ACC112 (cell line): ENCODE measurements at regions not wholly inside any gene's neighbourhood (a gene's known extent, or its start where the extent isn't known, plus 50 kb on each side); places are given as distances from the start of the nearest gene placed in this dataset.
A peak's percentile ranks its signal among the peaks of the same experiment; 100 is the strongest.

ENCODE experiments used
- H2AFZ ChIP-seq: fragments of 200-600 bp; sonication (generic); one replicate; pipeline ENCODE4 v1.6.0; 2017; ENCODE audit warnings: antibody characterized with exemption, low read length; ENCODE audit not compliant: unreplicated experiment
- H3K27ac ChIP-seq: fragments of 200-600 bp; sonication (generic); 2 replicates; pipeline ENCODE4 v1.5.1; 2014; ENCODE audit warnings: low read depth, mild to moderate bottlenecking, antibody characterized with exemption, low read length, moderate library complexity
- H3K27me3 ChIP-seq: fragments of 200-600 bp; sonication (generic); 2 replicates; pipeline ENCODE4 v1.6.1; 2014; ENCODE audit warnings: mild to moderate bottlenecking, antibody characterized with exemption, low read length, moderate library complexity, mixed read lengths; ENCODE audit not compliant: insufficient read depth
- H3K36me3 ChIP-seq: fragments of 200-600 bp; sonication (generic); 2 replicates; pipeline ENCODE4 v1.6.1; 2016; ENCODE audit warnings: mild to moderate bottlenecking, antibody characterized with exemption, low read length, moderate library complexity, mixed read lengths; ENCODE audit not compliant: insufficient read depth
- H3K4me1 ChIP-seq: fragments of 200-600 bp; sonication (generic); one replicate; pipeline ENCODE4 v1.6.1; 2016; ENCODE audit warnings: low read length, mixed read lengths; ENCODE audit not compliant: insufficient read depth, unreplicated experiment, control insufficient read depth
- H3K4me3 ChIP-seq: fragments of 200-600 bp; sonication (generic); 2 replicates; pipeline ENCODE4 v1.5.1; 2014; ENCODE audit warnings: mild to moderate bottlenecking, low read depth, low read length
- H3K79me2 ChIP-seq: fragments of 200-600 bp; sonication (generic); one replicate; pipeline ENCODE4 v1.6.0; 2016; ENCODE audit warnings: low read length; ENCODE audit not compliant: control insufficient read depth, unreplicated experiment, insufficient read depth

DNA sequence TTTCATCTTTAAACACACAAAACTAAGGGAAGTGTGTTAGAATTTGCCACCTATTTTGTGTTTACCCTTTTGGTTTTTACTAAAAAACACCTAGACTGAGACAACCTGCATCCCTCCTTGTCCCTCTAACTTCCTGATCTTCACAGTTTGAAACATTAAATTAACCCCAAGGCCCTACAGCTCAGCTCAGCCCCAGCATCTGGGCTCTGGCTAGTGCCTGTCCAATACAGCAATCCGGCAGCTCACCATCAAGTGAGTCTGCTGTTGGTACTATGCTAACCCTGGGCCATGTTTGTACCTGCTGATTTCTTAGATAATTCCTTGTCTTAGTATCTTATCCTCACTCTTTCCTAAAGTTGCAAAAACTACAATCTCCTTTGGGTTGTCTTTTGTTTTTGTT, 162.4 kb downstream of the DSEL start:
- H3K4me1 ChIP-seq: no peaks in the 10 kb centered on the region
- no peaks in the 10 kb centered on the region for H3K79me2 ChIP-seq
- no peaks in the 10 kb centered on the region for H3K27me3 ChIP-seq
- no peak overlapping the region for H3K27ac ChIP-seq
- H2AFZ ChIP-seq: no peak overlapping the region
- H3K36me3 ChIP-seq: no peaks in the 10 kb centered on the region
- H3K4me3 ChIP-seq: no peak overlapping the region

DNA sequence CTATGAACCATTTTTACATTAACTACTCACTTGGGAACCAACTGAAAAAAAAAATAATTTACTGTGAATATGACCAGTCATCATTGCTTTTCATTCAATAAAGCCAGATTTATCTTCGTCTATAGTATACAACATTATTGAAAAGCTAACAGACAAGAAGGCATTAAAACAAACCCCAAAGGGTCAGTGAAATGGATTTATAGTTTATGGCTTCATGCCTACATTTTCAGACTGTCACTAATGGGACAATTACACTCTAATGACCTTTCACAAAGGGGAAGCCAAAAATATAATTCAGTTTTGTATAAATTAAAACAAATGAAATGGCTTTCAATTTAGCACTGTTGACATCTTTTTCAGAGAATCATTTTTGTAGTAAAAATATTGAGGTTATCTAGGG, 169.1 kb downstream of the DSEL start:
- H3K4me1 ChIP-seq: no peaks in the 10 kb centered on the region
- H3K27ac ChIP-seq: no peak overlapping the region
- no peaks in the 10 kb centered on the region for H3K27me3 ChIP-seq
- H3K4me3 ChIP-seq: no peak overlapping the region
- no peak overlapping the region for H2AFZ ChIP-seq
- H3K79me2 ChIP-seq: no peaks in the 10 kb centered on the region
- H3K36me3 ChIP-seq: no peaks in the 10 kb centered on the region

DNA sequence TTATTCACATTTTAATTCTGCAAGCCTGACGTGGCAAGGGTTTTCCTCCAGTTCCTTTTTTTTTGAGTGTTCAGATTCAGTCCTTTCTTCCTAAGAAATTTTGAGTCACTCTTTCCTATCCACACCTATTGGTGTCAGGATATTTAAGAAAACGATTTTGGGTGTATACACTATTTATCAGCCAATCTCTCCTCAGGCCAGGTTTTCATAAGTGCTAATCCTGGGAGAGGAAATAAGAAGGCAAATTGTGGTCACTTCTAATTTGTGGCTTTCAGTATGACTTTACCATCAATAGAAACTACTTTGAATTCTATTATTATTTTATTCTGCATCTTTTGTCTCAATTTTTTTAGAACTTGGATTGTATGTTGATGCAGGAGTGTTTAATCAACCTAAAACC, 174.4 kb downstream of the DSEL start:
- Histone ChIP-seq H3K4me1 (no peaks in the 10 kb centered on the region), H3K4me3 (no peak overlapping the region), H3K27me3 (no peaks in the 10 kb centered on the region), H3K27ac (no peak overlapping the region), H2AFZ (no peak overlapping the region), H3K79me2 (no peaks in the 10 kb centered on the region), H3K36me3 (no peaks in the 10 kb centered on the region)

DNA sequence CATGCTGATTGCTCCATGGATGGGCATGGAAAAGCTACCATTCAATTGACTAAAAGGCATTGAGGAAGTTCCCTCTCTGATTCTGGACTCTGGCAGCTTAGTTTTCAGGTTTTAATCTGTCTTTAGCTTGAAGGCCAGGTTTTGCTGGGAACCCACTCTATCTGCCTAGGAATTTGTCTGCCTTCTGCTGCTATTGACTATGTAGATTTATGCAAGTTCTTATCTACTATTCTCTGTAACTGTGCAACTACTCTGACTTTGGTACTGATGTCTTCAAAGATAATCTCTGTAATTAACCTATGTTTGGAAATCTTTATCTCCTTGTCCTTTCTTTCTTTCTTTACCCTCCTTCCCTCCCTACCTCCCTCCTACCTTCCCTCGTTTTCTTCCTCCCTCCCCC, 178.8 kb downstream of the DSEL start:
- Histone ChIP-seq H3K4me1 (no peaks in the 10 kb centered on the region), H3K4me3 (no peak overlapping the region), H3K36me3 (no peaks in the 10 kb centered on the region), H3K27ac (no peak overlapping the region), H3K27me3 (no peaks in the 10 kb centered on the region), H2AFZ (no peak overlapping the region), H3K79me2 (no peaks in the 10 kb centered on the region)

DNA sequence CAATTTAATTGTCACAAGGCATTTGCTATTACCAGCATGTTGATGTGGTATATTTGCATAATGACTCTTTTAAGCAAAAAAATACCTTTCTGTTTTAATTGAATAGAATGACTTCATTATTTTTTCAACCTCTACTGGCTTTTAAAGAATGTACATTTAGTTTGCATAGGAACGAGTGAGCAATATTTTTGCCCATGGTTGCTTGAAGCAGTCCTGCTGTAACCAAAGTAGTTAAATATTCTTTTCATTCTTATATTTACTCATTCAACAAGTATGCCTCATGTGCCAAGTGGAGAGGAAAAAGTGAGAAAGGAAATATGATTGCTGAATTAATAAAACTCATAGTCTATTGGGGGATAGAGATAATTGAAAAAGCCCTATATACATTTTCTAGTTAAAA, 184.7 kb downstream of the DSEL start:
- Histone ChIP-seq H3K79me2 (no peaks in the 10 kb centered on the region), H3K4me1 (peaks cover 5% of the 10 kb centered on the region), H3K4me3 (no peak overlapping the region), H3K36me3 (no peaks in the 10 kb centered on the region), H3K27ac (no peak overlapping the region), H3K27me3 (no peaks in the 10 kb centered on the region), H2AFZ (no peak overlapping the region)

DNA sequence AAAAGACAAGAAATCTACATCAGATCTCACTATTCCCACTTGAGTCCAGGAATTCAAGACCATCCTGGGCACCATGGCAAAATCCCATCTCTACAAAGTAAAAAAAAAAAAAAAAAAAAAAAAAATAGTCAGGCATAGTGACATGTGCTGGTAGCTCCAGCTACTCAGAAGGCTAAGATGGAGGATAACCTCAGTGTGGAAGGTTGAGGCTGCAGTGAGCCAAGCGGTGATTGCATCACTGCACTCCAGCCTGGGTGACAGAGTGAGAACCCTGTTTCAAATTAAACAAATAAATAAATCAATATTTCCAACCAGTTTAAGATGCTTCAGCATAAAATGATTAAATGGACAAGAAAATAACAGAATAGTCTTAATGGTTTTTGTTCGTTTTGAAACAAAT, 197.4 kb downstream of the DSEL start:
- H3K4me3 ChIP-seq: no peak overlapping the region
- H2AFZ ChIP-seq: no peak overlapping the region
- no peaks in the 10 kb centered on the region for H3K79me2 ChIP-seq
- H3K4me1 ChIP-seq: peaks cover 5% of the 10 kb centered on the region
- H3K27ac ChIP-seq: no peak overlapping the region; the same call in 1 of the 2 replicates
- no peaks in the 10 kb centered on the region for H3K27me3 ChIP-seq
- H3K36me3 ChIP-seq: no peaks in the 10 kb centered on the region; the same call in 1 of the 2 replicates

DNA sequence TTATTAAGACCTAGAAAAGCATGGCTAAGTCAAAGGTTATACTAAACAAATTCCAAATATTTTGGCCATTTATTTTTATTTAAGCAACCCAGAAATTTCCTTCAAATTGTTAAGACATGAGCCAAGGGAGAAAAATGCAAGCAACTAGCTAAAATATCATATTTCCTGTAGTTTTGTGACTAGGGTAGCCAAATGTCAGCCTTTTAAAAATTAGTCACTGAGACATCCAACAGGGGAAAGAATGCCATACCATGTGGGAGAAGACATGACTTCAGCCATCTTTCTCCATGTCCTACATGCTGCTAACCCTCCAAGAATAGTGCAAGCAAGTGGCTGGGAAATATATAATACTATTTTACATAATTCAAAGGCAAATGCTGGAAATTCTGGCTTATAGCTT, 197.9 kb downstream of the DSEL start:
- Histone ChIP-seq H3K36me3 (no peaks in the 10 kb centered on the region; the same call in 1 of the 2 replicates), H3K79me2 (no peaks in the 10 kb centered on the region), H3K4me3 (no peak overlapping the region), H2AFZ (no peak overlapping the region), H3K27me3 (no peaks in the 10 kb centered on the region), H3K27ac (no peak overlapping the region; the same call in 1 of the 2 replicates), H3K4me1 (peaks cover 5% of the 10 kb centered on the region)

DNA sequence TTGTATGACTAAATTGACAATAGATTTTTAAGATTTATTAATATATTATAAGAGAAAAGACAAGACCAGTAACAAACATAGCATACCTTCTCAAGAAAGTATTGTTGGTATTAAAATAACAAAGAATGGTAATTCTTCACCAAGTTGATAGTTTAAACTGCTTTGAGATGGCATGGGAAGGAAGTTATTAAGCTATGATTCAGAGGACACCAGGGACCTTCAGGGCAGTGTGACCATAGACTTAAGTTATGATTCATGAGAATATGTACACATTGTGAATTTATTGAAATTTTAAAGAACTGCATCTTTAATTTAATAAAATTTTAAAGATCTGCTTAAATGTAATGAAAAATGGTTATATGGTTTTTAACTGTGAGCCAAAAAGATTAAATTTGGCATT, 205.7 kb downstream of the DSEL start:
- Histone ChIP-seq H2AFZ (no peak overlapping the region), H3K27ac (peak overlapping the region; percentile 90), H3K4me3 (no peak overlapping the region), H3K36me3 (no peaks in the 10 kb centered on the region), H3K4me1 (peaks cover 34% of the 10 kb centered on the region), H3K27me3 (no peaks in the 10 kb centered on the region), H3K79me2 (no peaks in the 10 kb centered on the region)

DNA sequence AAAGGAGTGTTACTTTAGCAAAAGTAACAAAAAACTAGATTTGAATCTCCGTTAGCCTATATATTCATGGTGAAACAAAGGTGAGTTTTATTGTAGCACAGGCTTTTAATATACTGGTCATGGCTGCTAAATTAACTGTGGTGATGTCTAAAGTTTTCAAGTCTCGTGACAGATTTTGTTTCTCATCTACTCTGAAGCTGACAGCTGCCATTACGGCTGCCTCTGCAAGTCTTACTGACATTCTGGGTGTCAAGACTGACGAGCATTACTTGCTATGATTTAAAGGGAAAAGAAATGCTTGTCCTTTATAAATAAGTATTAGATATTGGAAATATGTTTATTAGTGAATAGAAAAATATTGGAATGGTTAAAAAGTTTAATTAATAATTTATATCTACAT, 207.7 kb downstream of the DSEL start:
- peaks cover 34% of the 10 kb centered on the region for H3K4me1 ChIP-seq
- peak overlapping the region; percentile 39 for H2AFZ ChIP-seq
- peaks cover 4% of the 10 kb centered on the region; the same call in 1 of the 2 replicates for H3K36me3 ChIP-seq
- H3K4me3 ChIP-seq: no peak overlapping the region
- no peak overlapping the region for H3K27ac ChIP-seq
- H3K79me2 ChIP-seq: no peaks in the 10 kb centered on the region
- H3K27me3 ChIP-seq: no peaks in the 10 kb centered on the region

DNA sequence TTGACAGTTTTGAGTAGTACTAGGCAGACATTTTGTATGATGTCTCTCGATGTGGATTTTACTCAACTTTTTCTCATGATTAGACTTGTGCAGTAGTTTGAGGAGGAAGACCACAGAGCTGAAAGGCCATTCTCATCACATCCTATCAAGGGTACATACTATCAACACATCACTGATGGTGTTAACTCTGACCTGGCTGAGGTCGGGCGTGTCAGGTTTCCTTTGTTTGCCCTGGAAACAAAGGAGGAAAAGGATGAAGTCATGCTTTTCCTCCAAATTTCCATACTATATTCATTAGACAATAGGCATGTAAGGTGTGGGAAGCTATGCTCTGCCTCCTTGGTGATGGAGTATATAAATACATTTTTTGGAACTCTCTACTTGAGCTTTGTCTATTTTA, 211.1 kb downstream of the DSEL start:
- H3K27ac ChIP-seq: no peak overlapping the region
- no peak overlapping the region for H2AFZ ChIP-seq
- peaks cover 4% of the 10 kb centered on the region; the same call in 1 of the 2 replicates for H3K36me3 ChIP-seq
- H3K79me2 ChIP-seq: no peaks in the 10 kb centered on the region
- H3K27me3 ChIP-seq: no peaks in the 10 kb centered on the region
- H3K4me3 ChIP-seq: no peak overlapping the region
- H3K4me1 ChIP-seq: peaks cover 29% of the 10 kb centered on the region

DNA sequence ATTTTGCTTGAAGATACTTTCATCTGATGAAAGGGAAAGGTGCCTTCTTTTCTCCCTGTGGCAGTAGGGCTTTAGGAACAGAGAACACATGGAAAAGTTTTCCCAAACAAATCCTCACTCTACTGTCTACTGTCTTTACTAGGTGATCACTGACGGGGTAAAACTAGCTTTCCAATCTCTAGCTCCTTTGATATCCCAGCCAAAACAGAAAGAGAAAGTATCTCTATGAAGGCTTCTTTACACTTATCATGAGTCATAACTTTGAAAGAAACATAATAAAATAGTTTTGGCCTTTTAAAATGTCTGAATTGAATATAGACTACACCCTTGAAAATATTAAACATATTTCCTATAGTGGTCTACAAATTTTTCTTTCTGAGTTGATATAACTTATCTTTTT, 214.5 kb downstream of the DSEL start:
- peaks cover 4% of the 10 kb centered on the region; the same call in 1 of the 2 replicates for H3K36me3 ChIP-seq
- peak overlapping the region; percentile 57 for H3K4me3 ChIP-seq
- H3K27ac ChIP-seq: peak overlapping the region; percentile 66
- peaks cover 6% of the 10 kb centered on the region for H3K4me1 ChIP-seq
- H2AFZ ChIP-seq: peak overlapping the region; percentile 99
- H3K27me3 ChIP-seq: no peaks in the 10 kb centered on the region
- H3K79me2 ChIP-seq: no peaks in the 10 kb centered on the region
